Hepatocyte (in vitro differentiated cells): ENCODE measurements at regions not wholly inside any gene's neighbourhood (a gene's known extent, or its start where the extent isn't known, plus 50 kb on each side); places are given as distances from the start of the nearest gene placed in this dataset.

ENCODE experiments used
- CTCF ChIP-seq: fragments of 200-600 bp; sonication (generic); IDR thresholded peaks from 2 replicates; pipeline ENCODE4 v1.5.1; 2016; ENCODE audit warnings: antibody characterized with exemption, mild to moderate bottlenecking; ENCODE audit not compliant: poor library complexity
- EZH2phosphoT487 ChIP-seq: fragments of 200-600 bp; sonication (generic); IDR thresholded peaks from one replicate; pipeline ENCODE4 v1.6.1; 2018; ENCODE audit warnings: antibody characterized with exemption, mild to moderate bottlenecking, low read depth, moderate library complexity; ENCODE audit not compliant: unreplicated experiment, severe bottlenecking

- TF ChIP-seq CTCF (no peak), EZH2phosphoT487 (no peak)
These were observed 129.3 kb downstream of the COPS8 start for GRCh38 chr2:237214963-237215362.
